ENCODE measurements at regions not wholly inside any gene's neighbourhood (a gene's known extent, or its start where the extent isn't known, plus 50 kb on each side); places are given as distances from the start of the nearest gene placed in this dataset.

- Histone ChIP-seq H3K27ac (ENCODE audit: low read depth, low read length) (no peak overlapping the region), H3K9me2 (replicated peaks; ENCODE audit: control insufficient read depth, low read length) (no peaks in the 10 kb centered on the region), H3K79me2 (ENCODE audit: control insufficient read depth, low read length) (no peaks in the 10 kb centered on the region), H3K9me3 (ENCODE audit: control insufficient read depth, insufficient read depth, low read length) (no peaks in the 10 kb centered on the region), H4K20me1 (ENCODE audit: control insufficient read depth, insufficient read depth, low read depth, low read length) (no peaks in the 10 kb centered on the region), H3K27me3 (ENCODE audit: control insufficient read depth, low read length) (no peaks in the 10 kb centered on the region), H3F3A (ENCODE audit: control insufficient read depth, insufficient read depth) (no peaks in the 10 kb centered on the region), H3K36me3 (ENCODE audit: control insufficient read depth, low read length) (no peaks in the 10 kb centered on the region), H3K4me2 (ENCODE audit: low read length) (no peak overlapping the region), H3K4me3 (ENCODE audit: low read length) (no peak overlapping the region), H3K4me1 (ENCODE audit: control insufficient read depth, low read length) (no peaks in the 10 kb centered on the region)
- TF ChIP-seq, protein P1, sequence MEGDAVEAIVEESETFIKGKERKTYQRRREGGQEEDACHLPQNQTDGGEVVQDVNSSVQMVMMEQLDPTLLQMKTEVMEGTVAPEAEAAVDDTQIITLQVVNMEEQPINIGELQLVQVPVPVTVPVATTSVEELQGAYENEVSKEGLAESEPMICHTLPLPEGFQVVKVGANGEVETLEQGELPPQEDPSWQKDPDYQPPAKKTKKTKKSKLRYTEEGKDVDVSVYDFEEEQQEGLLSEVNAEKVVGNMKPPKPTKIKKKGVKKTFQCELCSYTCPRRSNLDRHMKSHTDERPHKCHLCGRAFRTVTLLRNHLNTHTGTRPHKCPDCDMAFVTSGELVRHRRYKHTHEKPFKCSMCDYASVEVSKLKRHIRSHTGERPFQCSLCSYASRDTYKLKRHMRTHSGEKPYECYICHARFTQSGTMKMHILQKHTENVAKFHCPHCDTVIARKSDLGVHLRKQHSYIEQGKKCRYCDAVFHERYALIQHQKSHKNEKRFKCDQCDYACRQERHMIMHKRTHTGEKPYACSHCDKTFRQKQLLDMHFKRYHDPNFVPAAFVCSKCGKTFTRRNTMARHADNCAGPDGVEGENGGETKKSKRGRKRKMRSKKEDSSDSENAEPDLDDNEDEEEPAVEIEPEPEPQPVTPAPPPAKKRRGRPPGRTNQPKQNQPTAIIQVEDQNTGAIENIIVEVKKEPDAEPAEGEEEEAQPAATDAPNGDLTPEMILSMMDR (IDR thresholded peaks at IDR 0.05; ENCODE audit: low read depth, low read length, poor library complexity, severe bottlenecking) = no peak
- TF ChIP-seq EZH2phosphoT487 (IDR thresholded peaks at IDR 0.05; ENCODE audit: borderline replicate concordance, low read length) = no peak
Measured at GRCh38 chr4:23504083-23504482, 385.8 kb downstream of the PPARGC1A start.

GRCh38 chr4:23500894-23501449, 388.9 kb downstream of the PPARGC1A start:
- no peaks in the 10 kb centered on the region for H3K27me3 ChIP-seq (ENCODE audit: control insufficient read depth, low read length)
- H3K79me2 ChIP-seq (ENCODE audit: control insufficient read depth, low read length) = no peaks in the 10 kb centered on the region
- no peak overlapping the region for H3K4me2 ChIP-seq (ENCODE audit: low read length)
- no peaks in the 10 kb centered on the region for H3K9me3 ChIP-seq (ENCODE audit: control insufficient read depth, insufficient read depth, low read length)
- TF ChIP-seq, protein P1 (IDR thresholded peaks at IDR 0.05; ENCODE audit: low read depth, low read length, poor library complexity, severe bottlenecking) = no peak
- TF ChIP-seq EZH2phosphoT487 (IDR thresholded peaks at IDR 0.05; ENCODE audit: borderline replicate concordance, low read length) = no peak
- no peaks in the 10 kb centered on the region for H3K9me2 ChIP-seq (replicated peaks; ENCODE audit: control insufficient read depth, low read length)
- H3K27ac ChIP-seq (ENCODE audit: low read depth, low read length) = no peak overlapping the region
- H4K20me1 ChIP-seq (ENCODE audit: control insufficient read depth, insufficient read depth, low read depth, low read length) = no peaks in the 10 kb centered on the region
- H3F3A ChIP-seq (ENCODE audit: control insufficient read depth, insufficient read depth) = no peaks in the 10 kb centered on the region
- H3K4me3 ChIP-seq (ENCODE audit: low read length) = no peak overlapping the region
- no peaks in the 10 kb centered on the region for H3K36me3 ChIP-seq (ENCODE audit: control insufficient read depth, low read length)
- H3K4me1 ChIP-seq (ENCODE audit: control insufficient read depth, low read length) = no peaks in the 10 kb centered on the region

- Histone ChIP-seq H3K4me2 (ENCODE audit: low read length) (no peak overlapping the region), H3K27ac (ENCODE audit: low read depth, low read length) (no peak overlapping the region), H3K36me3 (ENCODE audit: control insufficient read depth, low read length) (no peaks in the 10 kb centered on the region), H3K79me2 (ENCODE audit: control insufficient read depth, low read length) (no peaks in the 10 kb centered on the region), H3K4me1 (ENCODE audit: control insufficient read depth, low read length) (no peaks in the 10 kb centered on the region), H3F3A (ENCODE audit: control insufficient read depth, insufficient read depth) (no peaks in the 10 kb centered on the region), H3K9me3 (ENCODE audit: control insufficient read depth, insufficient read depth, low read length) (no peaks in the 10 kb centered on the region), H3K27me3 (ENCODE audit: control insufficient read depth, low read length) (no peaks in the 10 kb centered on the region), H4K20me1 (ENCODE audit: control insufficient read depth, insufficient read depth, low read depth, low read length) (no peaks in the 10 kb centered on the region), H3K4me3 (ENCODE audit: low read length) (no peak overlapping the region), H3K9me2 (replicated peaks; ENCODE audit: control insufficient read depth, low read length) (no peaks in the 10 kb centered on the region)
- TF ChIP-seq, protein P1 (IDR thresholded peaks at IDR 0.05; ENCODE audit: low read depth, low read length, poor library complexity, severe bottlenecking) = no peak
- TF ChIP-seq EZH2phosphoT487 (IDR thresholded peaks at IDR 0.05; ENCODE audit: borderline replicate concordance, low read length) = no peak
Measured at GRCh38 chr4:23485801-23486200, 404.0 kb downstream of the PPARGC1A start.
